ENCODE measurements at regions not wholly inside any gene's neighbourhood (a gene's known extent, or its start where the extent isn't known, plus 50 kb on each side); places are given as distances from the start of the nearest gene placed in this dataset.

DNA sequence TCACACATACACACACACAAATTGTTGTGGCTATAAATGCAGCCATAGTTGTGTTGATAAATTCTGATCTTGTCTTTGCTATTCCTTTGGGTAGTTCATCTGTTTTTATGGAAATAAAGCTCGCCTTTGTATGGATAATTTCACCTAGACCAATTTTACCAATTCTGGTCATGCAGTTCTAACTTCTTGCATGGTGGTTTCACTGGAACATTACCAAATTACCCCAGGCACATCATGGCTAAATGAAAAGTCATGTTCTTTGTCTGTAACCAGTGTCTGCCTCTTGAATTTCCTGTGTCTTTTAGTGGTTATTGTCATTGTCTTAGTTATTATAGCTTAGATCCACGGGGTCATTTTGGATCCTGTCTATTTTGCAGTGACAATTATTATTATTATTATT, 50.3 kb upstream of the TMC1 start:
- CTCF ChIA-PET, result no interaction called here
- no peak overlapping the region for H3K4me3 ChIP-seq (ENCODE audit: low read depth, low read length)
- no peak for DNase-seq (ENCODE audit: low read depth, low spot score)
- POLR2A ChIA-PET, result no interaction called here
- no peak for TF ChIP-seq CTCF (IDR thresholded peaks at IDR 0.05; ENCODE audit: insufficient read depth, low read length, missing control alignments)

- ChIA-PET CTCF (no interaction called here), POLR2A (no interaction called here)
- no peak for DNase-seq (ENCODE audit: low read depth, low spot score)
- H3K4me3 ChIP-seq (ENCODE audit: low read depth, low read length), result no peak overlapping the region
- TF ChIP-seq CTCF (IDR thresholded peaks at IDR 0.05; ENCODE audit: insufficient read depth, low read length, missing control alignments), result no peak
These were observed 53.4 kb upstream of the TMC1 start for GRCh38 chr9:72467766-72468738.

DNA sequence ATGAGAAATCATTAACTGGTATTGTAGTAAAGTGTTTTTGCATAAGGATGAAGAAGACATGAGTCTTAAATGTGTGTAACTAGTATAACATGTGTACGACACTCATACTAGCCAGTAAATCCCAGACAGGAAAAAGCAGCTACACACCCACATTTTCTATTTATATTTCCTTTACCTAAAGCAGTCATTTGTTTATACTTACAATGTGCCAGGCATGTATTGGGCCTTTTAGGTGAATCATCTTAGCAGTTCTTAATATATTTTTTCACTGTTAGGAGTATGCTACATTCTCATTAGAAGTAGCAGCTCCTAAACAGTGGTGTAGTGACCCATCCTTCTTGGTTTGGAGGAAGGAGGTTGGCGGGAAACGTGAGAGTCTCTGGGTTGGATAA, 55.8 kb upstream of the TMC1 start:
- no peak for DNase-seq (ENCODE audit: low read depth, low spot score)
- TF ChIP-seq CTCF (IDR thresholded peaks at IDR 0.05; ENCODE audit: insufficient read depth, low read length, missing control alignments), result no peak
- CTCF ChIA-PET, result interaction anchor here (0.8 kb wide), 1 partner anchor 127 kb away, joined by 3 read pairs; no protein-coding TSS in a partner anchor
- POLR2A ChIA-PET, result interaction anchor here (1.8 kb wide), 1 partner anchor 100 kb away, joined by 11 read pairs; the partner anchor contains the start of gene ZFAND5
- no peak overlapping the region for H3K4me3 ChIP-seq (ENCODE audit: low read depth, low read length)

DNA sequence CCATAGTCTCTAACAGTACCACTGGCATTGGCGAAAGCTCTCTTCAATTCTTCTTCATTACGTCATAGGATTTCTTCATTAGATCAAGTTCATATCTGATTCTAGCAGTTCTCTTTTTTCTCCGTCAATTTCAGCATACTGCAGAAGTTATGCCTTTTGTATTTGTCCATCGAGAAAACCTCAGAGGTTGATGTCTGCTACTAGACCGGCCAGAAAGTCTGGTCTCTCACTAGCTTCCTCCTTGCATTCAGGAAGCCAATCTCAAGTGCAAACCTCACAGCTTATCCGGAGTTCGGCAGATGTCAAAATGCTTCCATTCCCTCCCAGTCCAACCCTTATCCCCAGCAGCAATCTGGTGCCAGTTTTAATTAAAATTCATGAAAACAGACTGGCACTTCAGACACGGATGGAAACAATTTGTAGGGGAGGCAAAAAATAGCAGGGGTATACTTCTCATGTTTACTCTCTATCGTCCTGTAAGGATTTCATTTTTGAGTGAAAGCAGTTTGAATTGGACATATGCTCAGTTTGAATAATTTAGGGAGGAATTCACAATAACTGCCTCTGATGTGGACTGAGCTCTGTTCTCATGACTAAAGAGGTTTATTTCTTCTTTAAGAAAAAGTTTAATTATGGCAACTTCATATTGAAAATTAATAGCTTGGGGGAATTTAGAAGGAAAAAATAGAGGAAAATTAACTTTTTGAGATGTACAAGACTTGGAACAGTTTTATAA, 56.4 kb upstream of the TMC1 start:
- TF ChIP-seq CTCF (IDR thresholded peaks at IDR 0.05; ENCODE audit: insufficient read depth, low read length, missing control alignments), result no peak
- POLR2A ChIA-PET, result interaction anchor here (1.8 kb wide), 1 partner anchor 100 kb away, joined by 11 read pairs; the partner anchor contains the start of gene ZFAND5
- CTCF ChIA-PET, result interaction anchor here (0.8 to 1.2 kb wide), 2 partner anchors 11 to 127 kb away, joined by 3 to 4 read pairs; no protein-coding TSS in a partner anchor
- H3K4me3 ChIP-seq (ENCODE audit: low read depth, low read length), result no peak overlapping the region
- no peak for DNase-seq (ENCODE audit: low read depth, low spot score)

DNA sequence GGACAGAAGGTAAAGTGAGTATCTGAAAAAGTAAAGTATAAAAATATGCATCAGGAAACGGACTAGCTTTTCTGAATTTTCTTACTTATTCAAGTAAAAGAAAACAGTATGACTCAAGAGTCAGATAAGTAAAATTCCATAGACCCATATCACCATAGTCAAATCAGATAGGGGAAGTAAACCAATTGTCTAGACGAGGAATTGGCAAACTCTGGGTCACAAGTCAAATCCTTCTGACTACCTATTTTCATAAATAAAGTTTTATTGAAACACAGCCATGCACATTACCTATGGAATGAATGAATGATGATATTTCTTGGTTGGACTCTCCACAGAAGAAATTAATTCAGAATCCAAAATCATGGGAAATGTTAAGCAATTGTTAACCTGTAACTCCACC, 59.1 kb upstream of the TMC1 start:
- ChIA-PET POLR2A (no interaction called here), CTCF (no interaction called here)
- no peak overlapping the region for H3K4me3 ChIP-seq (ENCODE audit: low read depth, low read length)
- TF ChIP-seq CTCF (IDR thresholded peaks at IDR 0.05; ENCODE audit: insufficient read depth, low read length, missing control alignments), result no peak
- DNase-seq (ENCODE audit: low read depth, low spot score), result no peak
